Neural cell (in vitro differentiated cells): ENCODE measurements at regions not wholly inside any gene's neighbourhood (a gene's known extent, or its start where the extent isn't known, plus 50 kb on each side); places are given as distances from the start of the nearest gene placed in this dataset.

ENCODE experiments used
- EP300 ChIP-seq: fragments of 450-650 bp; conservative IDR thresholded peaks from 2 replicates; pipeline ENCODE4 v1.6.1; 2014; ENCODE audit warnings: antibody characterized with exemption, mild to moderate bottlenecking, moderate library complexity; ENCODE audit not compliant: poor library complexity, severe bottlenecking
- EZH2 ChIP-seq: fragments of 200-600, 300-800 bp; shearing (Covaris generic), sonication (generic); IDR thresholded peaks from 2 replicates; pipeline ENCODE4 v1.6.1; 2014; ENCODE audit warnings: antibody characterized with exemption, low read length, borderline replicate concordance, mild to moderate bottlenecking; ENCODE audit not compliant: insufficient read depth, poor library complexity, severe bottlenecking
- POLR2AphosphoS5 ChIP-seq: IDR thresholded peaks from 2 replicates; pipeline ENCODE4 v1.6.1; 2012
- RAD21 ChIP-seq: fragments of 450-650 bp; conservative IDR thresholded peaks from 2 replicates; pipeline ENCODE4 v1.6.1; 2014; ENCODE audit warnings: antibody characterized with exemption, mild to moderate bottlenecking, moderate library complexity
- TF ChIP-seq, protein P1 (sequence below): fragments of 450-650 bp; IDR thresholded peaks from 2 replicates; pipeline ENCODE4 v1.5.1; 2014; ENCODE audit warnings: antibody characterized with exemption, mild to moderate bottlenecking, moderate library complexity; ENCODE audit not compliant: poor library complexity, severe bottlenecking
- TF ChIP-seq, protein P2 (sequence below): IDR thresholded peaks from 2 replicates; pipeline ENCODE4 v1.6.1; 2012; ENCODE audit warnings: borderline replicate concordance

DNA sequence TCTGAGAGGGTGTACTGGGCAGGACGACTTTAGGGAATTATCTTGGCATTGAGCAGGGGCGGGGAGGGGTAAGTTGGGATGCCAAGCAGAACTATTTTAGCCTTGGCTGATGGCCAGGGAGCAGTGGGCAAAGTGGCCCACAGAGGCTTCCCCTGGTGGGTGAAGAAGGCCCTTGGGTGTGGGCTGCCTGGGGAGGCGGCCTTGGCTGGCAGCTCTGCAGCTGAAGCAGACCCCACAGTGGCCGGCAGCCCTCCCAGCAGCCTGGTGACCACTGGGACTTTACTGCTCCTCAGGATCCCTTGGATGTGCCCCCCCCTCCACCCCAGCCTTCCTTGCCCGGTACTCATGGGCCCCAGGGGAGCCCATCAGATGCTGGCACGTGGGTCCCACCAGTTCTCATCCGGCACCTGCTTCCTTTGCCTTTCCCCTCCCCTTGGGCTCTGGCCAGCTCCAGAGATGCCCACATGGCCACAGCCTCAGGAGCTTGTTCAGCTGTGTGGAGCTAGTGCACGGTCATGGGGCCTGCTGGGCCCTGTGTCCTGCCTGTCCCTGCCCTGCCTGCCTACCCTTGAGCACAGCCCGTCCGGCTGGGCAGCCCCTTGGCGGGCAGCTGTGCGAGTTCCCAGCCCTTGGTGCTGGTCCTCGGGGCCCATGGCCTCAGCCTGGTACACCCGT is 122.1 kb upstream of the HS6ST1 start:
- TF ChIP-seq, protein P1, sequence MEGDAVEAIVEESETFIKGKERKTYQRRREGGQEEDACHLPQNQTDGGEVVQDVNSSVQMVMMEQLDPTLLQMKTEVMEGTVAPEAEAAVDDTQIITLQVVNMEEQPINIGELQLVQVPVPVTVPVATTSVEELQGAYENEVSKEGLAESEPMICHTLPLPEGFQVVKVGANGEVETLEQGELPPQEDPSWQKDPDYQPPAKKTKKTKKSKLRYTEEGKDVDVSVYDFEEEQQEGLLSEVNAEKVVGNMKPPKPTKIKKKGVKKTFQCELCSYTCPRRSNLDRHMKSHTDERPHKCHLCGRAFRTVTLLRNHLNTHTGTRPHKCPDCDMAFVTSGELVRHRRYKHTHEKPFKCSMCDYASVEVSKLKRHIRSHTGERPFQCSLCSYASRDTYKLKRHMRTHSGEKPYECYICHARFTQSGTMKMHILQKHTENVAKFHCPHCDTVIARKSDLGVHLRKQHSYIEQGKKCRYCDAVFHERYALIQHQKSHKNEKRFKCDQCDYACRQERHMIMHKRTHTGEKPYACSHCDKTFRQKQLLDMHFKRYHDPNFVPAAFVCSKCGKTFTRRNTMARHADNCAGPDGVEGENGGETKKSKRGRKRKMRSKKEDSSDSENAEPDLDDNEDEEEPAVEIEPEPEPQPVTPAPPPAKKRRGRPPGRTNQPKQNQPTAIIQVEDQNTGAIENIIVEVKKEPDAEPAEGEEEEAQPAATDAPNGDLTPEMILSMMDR: no peak
- TF ChIP-seq, protein P2, sequence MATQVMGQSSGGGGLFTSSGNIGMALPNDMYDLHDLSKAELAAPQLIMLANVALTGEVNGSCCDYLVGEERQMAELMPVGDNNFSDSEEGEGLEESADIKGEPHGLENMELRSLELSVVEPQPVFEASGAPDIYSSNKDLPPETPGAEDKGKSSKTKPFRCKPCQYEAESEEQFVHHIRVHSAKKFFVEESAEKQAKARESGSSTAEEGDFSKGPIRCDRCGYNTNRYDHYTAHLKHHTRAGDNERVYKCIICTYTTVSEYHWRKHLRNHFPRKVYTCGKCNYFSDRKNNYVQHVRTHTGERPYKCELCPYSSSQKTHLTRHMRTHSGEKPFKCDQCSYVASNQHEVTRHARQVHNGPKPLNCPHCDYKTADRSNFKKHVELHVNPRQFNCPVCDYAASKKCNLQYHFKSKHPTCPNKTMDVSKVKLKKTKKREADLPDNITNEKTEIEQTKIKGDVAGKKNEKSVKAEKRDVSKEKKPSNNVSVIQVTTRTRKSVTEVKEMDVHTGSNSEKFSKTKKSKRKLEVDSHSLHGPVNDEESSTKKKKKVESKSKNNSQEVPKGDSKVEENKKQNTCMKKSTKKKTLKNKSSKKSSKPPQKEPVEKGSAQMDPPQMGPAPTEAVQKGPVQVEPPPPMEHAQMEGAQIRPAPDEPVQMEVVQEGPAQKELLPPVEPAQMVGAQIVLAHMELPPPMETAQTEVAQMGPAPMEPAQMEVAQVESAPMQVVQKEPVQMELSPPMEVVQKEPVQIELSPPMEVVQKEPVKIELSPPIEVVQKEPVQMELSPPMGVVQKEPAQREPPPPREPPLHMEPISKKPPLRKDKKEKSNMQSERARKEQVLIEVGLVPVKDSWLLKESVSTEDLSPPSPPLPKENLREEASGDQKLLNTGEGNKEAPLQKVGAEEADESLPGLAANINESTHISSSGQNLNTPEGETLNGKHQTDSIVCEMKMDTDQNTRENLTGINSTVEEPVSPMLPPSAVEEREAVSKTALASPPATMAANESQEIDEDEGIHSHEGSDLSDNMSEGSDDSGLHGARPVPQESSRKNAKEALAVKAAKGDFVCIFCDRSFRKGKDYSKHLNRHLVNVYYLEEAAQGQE: no peak
- TF ChIP-seq RAD21 (no peak), EZH2 (no peak), POLR2AphosphoS5 (no peak), EP300 (no peak)
